Embryonic facial prominence (tissue), 1 donor: ENCODE measurements at regions not wholly inside any gene's neighbourhood (a gene's known extent, or its start where the extent isn't known, plus 50 kb on each side); places are given as distances from the start of the nearest gene placed in this dataset.
"Not testable (repeated sequence)": the region's sequence is repeated elsewhere in the genome, so short reads cannot be mapped to it uniquely, and the experiment has no call there.

ENCODE experiments used
- DNase-seq: peaks from one replicate; pipeline ENCODE4 v3.0.0-alpha.2; 2016; ENCODE audit errors: extremely low spot score

DNA sequence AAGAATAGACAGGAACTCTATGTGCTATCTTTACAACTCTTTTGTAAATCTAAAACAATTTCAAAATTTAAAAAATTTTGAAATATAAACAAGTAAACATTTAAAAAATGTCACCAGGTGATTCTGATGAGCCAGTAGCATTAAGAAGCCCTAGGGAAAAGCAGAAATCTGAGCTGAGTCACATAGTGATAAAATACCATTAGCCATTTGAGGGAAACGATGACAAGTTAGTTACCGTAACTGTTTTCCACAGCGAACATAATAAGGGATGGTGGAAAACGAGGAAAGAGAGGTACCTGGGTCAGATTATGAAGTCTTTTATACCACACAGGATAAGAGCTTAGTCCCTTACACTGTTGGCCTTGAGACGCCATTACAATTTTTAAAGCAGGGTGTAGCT lies 55.5 kb downstream of the PRR15 start:
- DNase-seq: no peak

DNA sequence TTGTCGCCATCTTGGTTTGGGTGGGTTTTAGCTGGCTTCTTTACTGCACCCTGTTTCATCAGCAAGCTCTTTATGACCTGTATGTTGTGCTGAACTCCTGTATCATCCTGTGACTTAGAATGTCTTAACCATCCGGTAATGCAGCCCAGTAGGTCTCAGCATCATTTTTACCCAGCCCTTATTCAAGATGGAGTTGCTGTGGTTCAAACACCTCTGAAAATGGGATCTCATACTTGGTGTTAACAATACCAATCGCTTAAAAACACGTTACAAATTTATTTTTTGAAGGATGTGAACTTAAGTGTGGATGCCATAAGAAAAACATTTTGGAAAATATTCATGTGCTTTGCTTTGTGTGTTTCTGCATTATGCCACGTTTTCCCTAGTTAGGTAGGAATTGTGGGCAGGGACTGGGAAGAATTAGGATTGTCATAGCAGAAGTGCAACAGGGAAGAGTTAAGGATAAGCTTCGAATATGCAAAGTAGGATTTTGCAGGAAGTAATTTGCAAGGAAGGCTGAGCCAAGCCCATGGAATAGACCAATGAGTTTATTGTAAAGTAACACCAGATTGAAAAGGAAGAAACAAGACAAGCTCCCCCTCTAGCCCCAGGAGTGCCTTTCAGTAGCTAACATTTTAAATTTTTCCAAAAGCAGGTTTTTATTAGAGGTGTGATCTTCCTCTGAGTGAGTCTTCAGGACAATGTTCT lies 56.4 kb downstream of the PRR15 start:
- no peak for DNase-seq

DNA sequence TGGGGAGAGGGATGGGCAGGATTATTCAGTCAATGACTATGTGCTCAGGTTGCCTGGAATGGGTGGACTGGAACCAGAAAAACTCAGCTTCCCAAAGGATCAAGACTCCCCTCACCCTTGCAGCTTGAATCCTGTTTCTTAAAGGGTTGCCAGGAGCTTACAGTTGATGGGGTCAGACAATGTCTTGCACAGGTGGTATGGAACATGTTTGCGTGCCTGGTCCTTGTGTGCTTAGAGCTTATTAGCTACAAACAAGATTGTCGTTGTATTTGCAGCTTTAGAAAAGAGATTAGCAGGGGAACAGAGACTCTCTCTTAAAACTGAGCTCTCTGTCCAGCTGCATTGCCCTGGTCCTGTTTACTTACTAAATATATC lies 56.9 kb downstream of the PRR15 start:
- no peak for DNase-seq

DNA sequence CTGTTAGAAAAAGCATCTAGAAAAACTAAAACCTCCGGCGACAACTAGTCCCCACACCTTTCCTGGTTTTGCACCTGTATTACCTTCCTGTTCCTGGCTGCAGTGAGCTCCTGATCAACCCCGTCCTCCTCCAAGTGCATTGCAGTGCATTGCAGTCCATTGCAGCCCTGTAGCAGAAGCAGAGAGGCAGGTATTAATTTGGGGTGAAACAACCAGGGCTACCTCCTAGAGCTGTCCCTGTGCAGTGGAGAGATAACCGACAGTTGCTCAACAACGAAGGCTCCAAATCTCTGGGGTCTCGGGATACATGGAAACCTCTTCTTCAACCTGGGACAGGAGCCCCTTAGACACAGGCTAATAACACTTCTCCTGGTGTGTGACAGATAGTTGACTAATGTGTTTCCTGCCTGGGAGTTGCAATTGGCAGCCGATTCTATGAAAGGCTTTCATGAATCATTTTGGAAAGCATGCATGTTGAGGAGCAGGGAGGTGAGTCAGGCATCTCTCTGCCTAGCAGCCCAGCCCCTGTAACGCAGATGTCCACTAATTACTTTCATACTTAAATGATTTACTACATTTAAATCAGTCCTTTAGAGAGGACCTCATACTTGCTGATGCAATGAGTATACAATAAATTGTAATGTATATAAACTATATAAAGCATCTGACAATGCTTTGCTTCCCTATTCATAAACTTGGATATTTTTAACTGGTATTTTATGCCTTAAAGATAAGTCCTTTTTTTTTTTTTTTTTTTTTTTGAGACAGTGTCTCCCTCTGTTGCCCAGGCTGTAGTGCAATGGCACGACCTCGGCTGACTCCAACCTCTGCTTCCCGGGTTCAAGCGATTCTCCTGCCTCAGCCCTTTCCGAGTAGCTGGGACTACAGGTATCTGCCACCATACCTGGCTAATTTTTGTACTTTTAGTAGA lies 59.0 kb downstream of the PRR15 start:
- no peak for DNase-seq

DNA sequence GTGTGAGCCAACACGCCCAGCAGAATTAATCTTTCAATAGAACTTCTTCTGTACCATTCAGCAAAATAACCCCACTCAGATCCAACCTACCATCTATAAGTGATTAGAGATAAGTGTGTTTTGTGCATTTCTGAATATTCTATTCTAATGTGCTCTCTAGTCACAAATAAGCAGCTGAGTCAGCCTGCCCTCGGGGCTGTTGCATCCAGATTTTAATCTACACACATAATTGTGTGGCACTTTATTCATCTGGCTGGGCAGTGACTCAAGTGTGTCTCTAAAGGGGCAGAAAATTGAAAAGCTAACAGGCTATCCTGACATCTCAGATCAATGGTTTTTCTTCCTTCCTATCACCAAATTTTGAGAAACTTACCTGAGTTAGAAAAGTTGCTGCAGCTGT lies 60.3 kb downstream of the PRR15 start:
- DNase-seq: no peak

DNA sequence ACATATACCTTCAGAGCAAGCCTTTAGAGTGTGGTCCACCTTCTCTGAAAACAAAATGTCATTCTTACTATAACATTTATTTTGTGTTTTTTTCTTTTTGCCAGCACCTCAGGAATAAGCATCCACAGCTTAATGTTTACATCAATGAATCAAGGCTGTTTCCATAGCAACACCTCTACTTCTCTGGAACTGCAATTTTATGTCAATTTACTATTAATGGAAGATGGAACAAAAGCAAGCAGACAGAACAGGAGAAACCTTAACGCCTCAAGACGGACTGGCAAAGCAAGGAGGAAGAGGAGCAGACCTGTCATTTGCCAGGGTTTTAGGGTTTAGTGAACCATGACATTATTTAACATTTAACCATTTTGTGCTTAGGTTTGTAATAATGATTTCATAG lies 63.1 kb downstream of the PRR15 start:
- DNase-seq: no peak

DNA sequence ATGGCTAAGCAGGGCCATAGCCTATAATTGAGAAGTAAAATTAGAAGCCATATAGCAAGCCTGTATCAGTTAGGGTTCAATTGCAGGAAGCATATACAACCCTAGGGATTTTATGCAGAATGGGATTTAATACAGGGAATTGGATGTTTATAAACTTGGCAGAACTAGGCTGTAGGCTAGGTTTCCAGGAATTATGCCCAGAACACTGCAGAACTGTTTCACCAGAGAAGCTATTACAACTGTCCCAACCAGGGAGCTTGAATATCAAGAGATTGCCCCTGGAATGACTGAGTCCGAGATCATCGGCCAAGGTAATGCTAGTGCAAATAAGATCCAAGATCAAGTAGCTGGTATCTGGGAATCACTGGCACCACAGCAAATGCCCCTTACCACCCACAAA lies 64.0 kb downstream of the PRR15 start:
- DNase-seq: no peak

DNA sequence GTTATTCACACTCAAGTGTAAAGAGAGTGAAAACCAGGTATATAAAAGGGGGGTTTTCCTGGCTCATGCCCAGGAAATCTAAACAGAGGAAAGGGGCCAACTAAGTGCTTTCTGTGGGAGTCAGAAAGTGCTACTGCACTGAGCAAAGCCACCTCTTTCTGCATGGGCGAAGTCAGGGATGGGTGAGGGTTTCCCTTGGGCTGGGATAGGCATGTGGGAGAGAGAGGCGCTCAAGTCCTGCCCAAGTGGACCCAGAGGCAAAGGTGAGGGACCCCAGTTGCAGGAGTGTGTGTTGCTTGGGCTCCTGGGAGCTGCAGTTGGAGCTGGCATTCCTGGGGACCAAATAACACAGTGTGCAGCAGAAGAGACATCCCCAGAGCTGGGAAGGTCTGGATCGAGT lies 65.9 kb downstream of the PRR15 start:
- DNase-seq: no peak

DNA sequence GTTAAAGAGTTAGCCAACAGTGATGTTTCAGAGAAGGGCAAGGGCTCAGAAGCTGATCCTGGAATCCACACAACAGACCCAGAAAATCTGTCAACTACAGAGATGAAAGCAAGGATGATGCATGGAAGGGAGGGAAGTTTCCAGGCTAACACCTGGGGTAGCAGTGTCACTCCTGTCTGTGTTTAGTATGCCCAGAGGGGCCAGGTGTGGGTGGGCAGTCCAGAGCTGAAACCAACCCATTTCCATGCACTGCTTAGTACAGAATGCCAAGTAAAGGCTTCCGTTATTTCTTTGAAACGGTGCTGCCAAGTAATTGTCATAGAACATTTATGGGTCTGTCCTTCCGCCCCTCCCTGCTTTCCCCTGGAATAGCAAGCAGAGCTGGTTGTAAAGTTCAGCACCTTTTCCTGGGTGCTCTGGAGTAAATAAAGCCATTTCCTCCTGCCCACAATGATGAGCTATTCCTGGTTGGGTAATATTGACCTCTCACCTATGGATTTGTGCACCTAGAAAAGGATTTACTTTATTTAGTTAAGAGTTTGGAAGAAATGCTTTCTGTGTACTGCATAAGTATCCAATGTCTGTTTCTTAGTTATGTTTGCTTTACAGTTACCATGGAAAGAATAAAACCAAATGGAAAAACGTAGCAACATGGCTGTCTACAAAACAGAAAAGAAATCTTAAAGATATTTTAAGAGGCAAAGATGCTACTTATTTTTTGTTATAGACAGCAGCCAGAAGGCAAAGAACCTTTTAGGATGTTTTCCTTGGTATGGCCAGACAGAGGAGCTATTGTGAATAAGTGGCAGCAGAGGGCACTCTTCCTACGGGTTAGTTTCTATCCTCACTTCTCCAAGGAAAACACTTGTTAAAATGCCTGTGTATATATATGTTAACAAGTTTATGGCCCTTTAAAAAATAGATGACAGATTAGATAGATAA lies 71.7 kb downstream of the PRR15 start:
- peak; percentile 39 for DNase-seq

DNA sequence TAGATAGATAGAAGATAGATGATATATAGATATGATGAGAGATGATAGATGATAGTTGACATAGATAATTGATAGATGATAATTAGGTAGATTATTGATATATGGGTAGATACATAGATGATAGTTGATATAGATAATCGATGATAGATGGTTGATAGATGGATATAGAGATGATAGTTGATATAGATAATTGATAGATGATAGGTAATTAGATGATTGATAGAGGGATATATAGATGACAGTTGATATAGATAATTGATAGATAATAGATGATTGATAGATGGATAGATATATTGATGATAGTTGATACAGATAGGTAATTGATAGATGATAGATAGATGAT lies 72.3 kb downstream of the PRR15 start:
- no peak for DNase-seq

DNA sequence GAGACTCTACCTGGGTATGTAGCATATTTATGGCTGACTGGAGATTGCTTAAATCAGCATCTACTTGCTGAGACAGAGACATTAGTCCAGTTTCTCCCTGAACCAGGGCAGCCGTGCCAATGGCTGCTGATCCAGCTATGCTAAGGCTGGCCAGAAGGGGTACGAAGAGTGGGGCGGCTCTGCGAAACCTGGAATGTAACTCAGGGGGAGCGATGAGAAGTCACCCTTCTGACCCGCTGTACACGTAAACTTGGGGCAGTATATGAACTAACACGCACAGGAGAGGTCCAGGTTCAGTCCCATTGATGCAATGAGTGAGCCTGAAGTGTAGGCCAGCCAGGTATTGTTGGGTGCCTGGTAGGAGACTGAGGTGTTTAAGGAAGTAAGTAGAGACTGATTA lies 73.7 kb downstream of the PRR15 start:
- no peak for DNase-seq

DNA sequence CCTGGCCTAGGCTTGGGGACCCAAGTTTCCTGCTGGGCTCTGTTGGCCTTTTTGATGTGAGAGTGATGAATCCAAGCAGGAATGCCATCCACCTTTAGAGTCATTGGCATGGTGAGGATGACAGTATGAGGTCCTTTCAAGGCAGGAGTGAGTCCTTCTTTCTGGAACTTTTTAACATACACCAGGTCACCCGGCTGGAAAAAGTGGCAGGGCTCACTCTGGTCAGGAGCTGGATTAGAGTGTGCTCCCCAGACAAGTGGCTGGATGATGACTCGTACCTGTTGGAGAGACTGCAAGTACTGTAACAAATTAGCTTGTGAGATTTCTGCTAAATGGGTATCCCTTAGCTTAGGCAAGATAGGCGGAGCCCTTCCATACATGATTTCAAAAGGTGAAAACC lies 75.2 kb downstream of the PRR15 start:
- not testable (repeated sequence) for DNase-seq

DNA sequence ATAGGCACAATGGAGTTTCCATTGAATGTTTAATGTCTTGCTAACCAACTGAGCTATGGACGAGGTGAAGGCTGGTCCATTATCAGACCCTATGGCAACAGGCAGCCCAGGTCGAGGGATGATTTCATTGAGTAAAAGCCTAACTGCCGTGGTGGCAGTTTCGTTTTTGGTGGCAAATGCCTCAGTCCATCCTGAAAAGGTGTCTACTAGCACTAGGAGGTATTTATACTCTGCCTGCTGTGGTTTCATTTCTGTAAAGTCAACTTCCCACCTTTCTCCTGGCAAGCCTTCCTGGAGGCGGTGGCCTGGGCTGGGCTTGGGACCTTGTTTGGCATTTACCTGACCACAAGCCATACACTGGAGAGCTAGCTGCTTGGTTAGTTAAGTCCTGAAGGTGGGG lies 75.8 kb downstream of the PRR15 start:
- DNase-seq: no peak

DNA sequence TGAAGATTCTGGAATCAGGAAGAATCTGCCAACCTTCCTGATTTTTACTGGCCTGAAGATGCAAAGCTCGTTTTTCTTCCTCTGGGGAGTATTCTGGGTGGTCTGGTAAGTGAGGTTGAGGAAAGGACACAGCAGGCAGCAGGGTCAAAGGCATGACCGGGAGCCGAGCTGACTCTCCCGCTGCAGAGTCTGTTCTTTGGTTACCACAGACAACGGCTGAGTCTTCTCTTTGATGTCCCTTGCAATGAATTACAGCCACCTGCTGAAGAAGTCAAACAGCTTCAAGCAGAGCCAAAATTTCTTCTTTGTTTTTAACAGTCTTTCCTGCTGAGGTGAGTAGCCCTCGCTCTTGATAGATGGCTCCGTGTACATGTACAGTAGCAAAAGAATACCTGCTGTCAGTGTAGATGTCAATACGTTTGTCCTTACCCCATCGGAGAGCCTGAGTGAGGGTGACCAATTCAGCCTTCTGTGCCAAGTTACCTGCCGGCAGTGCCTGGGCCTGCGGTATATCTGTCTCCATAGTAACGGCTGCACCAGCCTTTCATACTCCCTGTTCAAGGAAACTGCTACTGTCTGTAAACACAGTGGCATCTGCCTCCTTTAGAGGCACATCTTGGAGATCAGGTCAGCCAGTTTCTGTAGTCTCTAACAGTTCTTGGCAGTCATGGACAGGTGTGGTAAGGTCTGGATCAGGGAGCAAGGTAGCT lies 76.4 kb downstream of the PRR15 start:
- DNase-seq: no peak

DNA sequence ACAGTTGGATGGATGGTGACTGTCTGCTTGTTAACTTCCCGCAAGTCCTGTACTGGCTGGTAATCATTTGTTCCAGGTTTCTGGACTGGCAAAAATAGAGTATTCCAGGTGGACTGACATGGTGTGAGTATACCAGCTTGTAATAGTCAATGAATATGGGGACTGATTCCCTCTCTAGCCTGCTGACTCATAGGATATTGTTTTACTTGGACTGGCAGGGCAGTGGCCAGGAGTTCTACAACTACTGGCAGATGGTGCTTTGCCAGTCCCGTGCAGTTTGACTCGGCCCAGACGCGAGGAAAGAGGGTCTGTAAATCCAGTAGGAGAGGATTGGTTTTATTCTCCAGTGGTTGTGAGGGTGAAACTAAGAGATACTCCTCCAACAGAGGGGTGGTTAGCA lies 78.0 kb downstream of the PRR15 start:
- DNase-seq: no peak

DNA sequence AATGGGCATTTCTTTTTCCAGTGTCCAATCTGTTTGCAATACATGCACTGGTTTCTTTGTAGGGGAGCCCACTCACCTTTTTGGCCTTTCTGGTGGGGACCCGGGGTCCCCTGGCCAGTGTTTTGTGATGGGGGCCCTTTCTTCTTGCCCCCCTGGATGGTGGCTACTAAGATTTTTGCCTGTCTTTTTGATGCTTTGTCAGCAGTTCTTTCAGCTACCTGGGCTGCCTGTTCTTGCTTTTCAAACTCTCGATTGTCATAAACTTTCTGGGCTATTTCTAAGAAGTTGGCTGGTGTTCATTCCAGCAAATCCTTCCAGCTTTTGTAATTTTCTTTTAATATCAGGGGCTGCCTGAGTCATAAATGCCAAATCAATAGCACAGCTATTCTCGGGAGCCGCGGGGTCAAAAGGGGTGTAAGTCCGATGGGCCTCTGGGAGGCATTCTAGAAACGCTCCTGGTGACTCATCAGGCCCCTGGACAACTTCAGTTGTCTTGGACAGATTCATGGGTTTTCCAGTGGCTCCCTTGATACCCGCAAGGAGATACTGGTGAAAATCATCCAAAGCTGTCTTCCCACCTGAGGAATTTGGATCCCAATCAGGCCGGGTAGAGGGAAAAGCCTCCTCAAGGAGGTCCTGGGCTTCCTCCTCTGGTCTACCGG lies 79.0 kb downstream of the PRR15 start:
- no peak for DNase-seq

DNA sequence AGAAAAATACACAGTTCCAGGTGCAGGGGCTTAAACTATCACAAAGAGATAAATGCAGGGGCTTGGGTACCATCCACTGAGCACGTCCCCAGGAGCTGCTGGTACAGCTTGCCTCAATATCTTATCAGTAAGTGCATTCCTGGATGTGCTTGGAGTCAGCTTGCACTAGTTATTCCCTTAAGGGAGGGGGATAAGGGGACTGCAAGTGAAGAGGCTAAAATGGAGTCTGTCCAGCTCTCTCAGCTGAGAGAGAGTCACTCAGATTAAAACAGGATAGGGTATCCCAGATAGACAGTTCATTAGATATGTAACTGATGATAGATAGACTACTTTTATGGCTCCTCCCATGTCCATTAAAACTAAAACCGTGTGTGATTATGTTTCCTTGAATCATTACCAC lies 82.5 kb downstream of the PRR15 start:
- DNase-seq: not testable (repeated sequence)

DNA sequence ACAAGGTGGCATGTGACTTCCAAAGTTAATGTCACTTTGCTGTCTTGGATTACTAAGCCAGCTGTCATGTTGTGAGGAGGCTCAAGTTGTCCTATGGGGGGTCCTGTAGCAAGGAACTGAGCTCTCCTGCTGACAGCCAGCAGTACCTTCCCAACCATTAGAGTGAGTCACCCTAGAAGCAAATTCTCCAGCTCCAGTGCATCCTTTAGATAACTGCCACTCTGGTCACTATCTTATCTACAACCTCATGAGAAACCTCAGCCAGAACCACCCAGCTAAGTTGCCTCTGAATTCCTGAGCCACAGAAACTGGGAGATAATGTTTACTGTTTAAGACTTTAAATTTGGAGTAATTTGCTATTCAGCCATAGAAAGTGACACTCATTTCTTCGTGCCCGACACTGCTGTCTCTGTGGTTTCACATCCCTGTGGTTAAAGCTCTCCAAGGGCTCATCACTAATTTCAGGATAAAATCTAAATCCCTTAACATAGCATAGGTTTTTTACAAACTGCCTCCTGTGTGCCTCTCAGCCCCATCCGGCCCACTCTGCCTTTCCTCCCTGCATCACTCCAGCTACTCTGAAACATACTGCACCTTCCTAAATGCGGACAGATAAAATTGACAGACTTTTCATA lies 83.5 kb downstream of the PRR15 start:
- no peak for DNase-seq

DNA sequence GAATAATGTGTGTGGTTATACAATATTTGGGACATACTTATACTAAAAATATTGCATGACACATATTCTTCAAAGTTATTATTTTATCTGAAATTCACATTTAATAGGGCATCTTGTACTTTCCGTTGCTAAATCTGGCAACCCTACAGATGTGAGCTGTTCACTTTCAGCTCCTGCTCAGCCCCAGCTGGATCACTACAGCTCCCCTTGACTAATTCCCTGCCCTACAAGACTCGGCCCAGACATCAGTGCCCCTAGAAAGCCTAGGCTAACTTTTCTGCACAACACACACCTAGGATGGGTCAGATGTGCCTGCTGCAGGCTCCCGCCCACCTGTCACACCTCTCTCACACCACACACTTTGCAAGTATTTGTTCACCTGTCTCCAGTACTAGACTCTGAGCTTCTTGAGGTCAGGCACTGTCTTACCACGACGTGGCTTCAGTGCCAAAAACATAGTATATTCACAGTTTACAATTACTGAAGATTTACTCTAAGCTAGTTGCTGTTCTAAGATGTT lies 84.1 kb downstream of the PRR15 start:
- not testable (repeated sequence) for DNase-seq

DNA sequence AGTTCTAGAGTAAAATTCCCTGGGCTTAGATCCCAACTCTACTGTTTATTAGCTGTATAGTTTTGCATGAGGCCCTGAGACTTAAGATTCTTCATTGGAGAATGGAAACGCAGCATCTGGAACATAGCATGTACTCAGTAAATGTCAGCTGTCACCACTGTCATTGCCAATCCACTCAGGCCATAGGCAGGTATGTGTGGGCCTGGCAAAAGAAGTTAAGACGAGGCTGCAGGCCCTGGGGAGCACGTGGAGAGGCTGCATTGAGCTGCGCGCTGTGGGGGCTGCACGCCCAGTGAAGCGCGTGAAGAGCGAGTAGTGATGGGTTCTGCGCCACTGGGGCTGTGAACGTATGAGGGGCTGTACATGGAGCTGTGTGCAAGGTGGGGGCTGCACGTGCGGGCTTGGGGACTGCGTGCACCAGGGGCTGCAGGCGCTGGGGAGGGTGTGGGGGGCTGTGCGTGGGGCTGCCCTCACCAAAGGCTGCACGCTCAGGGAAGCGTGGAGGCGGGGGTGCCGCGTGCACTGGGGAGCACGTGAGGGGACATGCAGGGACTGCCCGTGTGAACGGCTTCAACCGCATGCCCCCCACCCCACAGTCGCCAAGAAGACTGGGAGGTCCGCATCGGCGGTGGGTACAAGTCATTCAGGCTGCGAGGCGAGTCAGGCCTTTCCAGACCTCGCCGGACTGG lies 85.5 kb downstream of the PRR15 start:
- no peak for DNase-seq
